ENCODE measurements at regions not wholly inside any gene's neighbourhood (a gene's known extent, or its start where the extent isn't known, plus 50 kb on each side); places are given as distances from the start of the nearest gene placed in this dataset.
"Not testable (repeated sequence)": the region's sequence is repeated elsewhere in the genome, so short reads cannot be mapped to it uniquely, and the experiment has no call there.

DNA sequence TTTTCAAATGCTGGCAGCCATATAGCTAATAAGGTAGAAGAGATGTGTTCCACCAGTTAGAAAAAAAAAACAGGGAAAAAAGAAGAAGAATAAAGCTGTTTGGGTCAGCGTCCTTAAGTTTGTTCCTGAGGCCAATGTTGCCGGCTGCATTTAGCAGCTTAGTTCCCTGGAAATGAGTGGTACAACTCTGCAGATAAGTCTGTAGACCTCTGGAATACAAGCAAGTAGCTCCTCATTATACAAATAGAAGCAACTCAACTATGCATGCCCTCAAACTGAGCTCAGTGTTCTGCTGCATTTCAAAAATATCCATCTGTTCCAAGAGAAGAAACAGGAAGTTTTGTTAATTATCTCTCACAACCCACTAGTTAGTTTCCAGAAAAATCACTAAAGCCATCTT, 181.2 kb upstream of the PKN2 start:
- Mint-ChIP-seq H3K27ac (no peak overlapping the region), H3K36me3 (no peaks in the 10 kb centered on the region), H3K4me3 (no peak overlapping the region), H3K9me3 (peaks cover 0 to 2% (median 0%) of the 10 kb centered on the region in 8 donors), H3K27me3 (peaks cover 3 to 4% of the 10 kb centered on the region in 2 donors), H3K4me1 (no peaks in the 10 kb centered on the region)
- Histone ChIP-seq H3K4me1 (ENCODE audit: insufficient read depth, low read length) (no peaks in the 10 kb centered on the region), H3K27ac (ENCODE audit: low read depth, low read length) (no peak overlapping the region), H3K9me3 (ENCODE audit: control insufficient read depth in 1 of 2, low read length in 2 of 2) (no peaks in the 10 kb centered on the region), H3K27me3 (ENCODE audit: insufficient read depth, low read length) (no peaks in the 10 kb centered on the region), H3K36me3 (ENCODE audit: insufficient read depth, low read length) (no peaks in the 10 kb centered on the region), H3K4me3 (ENCODE audit: low read length in 2 of 2) (no peak overlapping the region)
- no peak for DNase-seq
- ChIA-PET POLR2A (ENCODE audit: partially characterized antibody) (no interaction called here), CTCF (ENCODE audit: partially characterized antibody) (no interaction called here)
- intact Hi-C loops (cut with micrococcal nuclease), result no loop called here

GRCh38 chr1:88503646-88504045, 180.4 kb upstream of the PKN2 start:
- DNase-seq, result no peak

GRCh38 chr1:88504601-88505000, 179.5 kb upstream of the PKN2 start:
- H3K4me1 ChIP-seq (ENCODE audit: insufficient read depth, low read length), result no peaks in the 10 kb centered on the region
- H3K4me3 ChIP-seq (ENCODE audit: low read length in 2 of 2), result no peak overlapping the region
- Mint-ChIP-seq H3K27ac (no peak overlapping the region), H3K27me3 (peaks cover 4% of the 10 kb centered on the region in 2 donors), H3K9me3 (no peaks in the 10 kb centered on the region), H3K4me1 (no peaks in the 10 kb centered on the region), H3K36me3 (no peaks in the 10 kb centered on the region), H3K4me3 (no peak overlapping the region)
- H3K9me3 ChIP-seq (ENCODE audit: control insufficient read depth in 1 of 2, low read length in 2 of 2), result no peaks in the 10 kb centered on the region
- intact Hi-C loops (cut with micrococcal nuclease), result no loop called here
- ChIA-PET POLR2A (ENCODE audit: partially characterized antibody) (interaction anchor here (0.7 kb wide), 1 partner anchor 8 kb away, joined by 3 read pairs; no protein-coding TSS in a partner anchor), CTCF (ENCODE audit: partially characterized antibody) (no interaction called here)
- H3K27me3 ChIP-seq (ENCODE audit: insufficient read depth, low read length), result no peaks in the 10 kb centered on the region
- no peaks in the 10 kb centered on the region for H3K36me3 ChIP-seq (ENCODE audit: insufficient read depth, low read length)
- no peak for DNase-seq
- H3K27ac ChIP-seq (ENCODE audit: low read depth, low read length), result no peak overlapping the region

More at GRCh38 chr1:88503646-88504045, 180.4 kb upstream of the PKN2 start:
- Histone ChIP-seq H3K36me3 (ENCODE audit: insufficient read depth, low read length) (no peaks in the 10 kb centered on the region), H3K4me3 (ENCODE audit: low read length in 2 of 2) (no peak overlapping the region), H3K4me1 (ENCODE audit: insufficient read depth, low read length) (no peaks in the 10 kb centered on the region), H3K9me3 (ENCODE audit: control insufficient read depth in 1 of 2, low read length in 2 of 2) (no peaks in the 10 kb centered on the region), H3K27me3 (ENCODE audit: insufficient read depth, low read length) (no peaks in the 10 kb centered on the region), H3K27ac (ENCODE audit: low read depth, low read length) (no peak overlapping the region)
- Mint-ChIP-seq H3K27me3 (peaks cover 3 to 4% of the 10 kb centered on the region in 2 donors), H3K9me3 (no peaks in the 10 kb centered on the region), H3K4me3 (no peak overlapping the region), H3K36me3 (no peaks in the 10 kb centered on the region), H3K4me1 (no peaks in the 10 kb centered on the region), H3K27ac (no peak overlapping the region)
- POLR2A ChIA-PET (ENCODE audit: partially characterized antibody), result no interaction called here
- intact Hi-C loops (cut with micrococcal nuclease), result no loop called here
- CTCF ChIA-PET (ENCODE audit: partially characterized antibody), result no interaction called here

DNA sequence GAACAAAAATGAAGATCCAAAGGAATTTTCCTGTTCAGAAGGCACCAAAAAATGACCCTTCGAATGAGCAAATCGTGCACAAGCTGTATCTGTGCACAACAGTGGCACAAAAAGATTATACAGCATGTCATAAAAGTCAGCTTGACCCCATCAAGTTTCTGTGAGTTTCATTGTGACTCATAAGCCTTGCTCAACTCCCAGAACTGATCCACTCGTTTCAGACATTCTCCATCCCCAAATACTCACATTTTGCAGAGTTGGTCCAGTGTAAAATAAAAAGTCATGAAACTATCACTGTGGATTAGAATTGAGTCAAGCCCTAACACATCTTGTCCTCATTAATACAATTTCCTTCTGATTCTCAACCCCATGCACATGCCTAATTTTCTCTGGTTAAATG, 174.7 kb upstream of the PKN2 start:
- Mint-ChIP-seq H3K4me3 (no peak overlapping the region), H3K36me3 (no peaks in the 10 kb centered on the region), H3K9me3 (no peaks in the 10 kb centered on the region), H3K4me1 (no peaks in the 10 kb centered on the region), H3K27ac (no peak overlapping the region), H3K27me3 (peaks cover 1 to 6% of the 10 kb centered on the region in 2 donors)
- intact Hi-C loops (cut with micrococcal nuclease), result no loop called here
- Histone ChIP-seq H3K27ac (ENCODE audit: low read depth, low read length) (no peak overlapping the region), H3K27me3 (ENCODE audit: insufficient read depth, low read length) (no peaks in the 10 kb centered on the region), H3K9me3 (ENCODE audit: control insufficient read depth in 1 of 2, low read length in 2 of 2) (no peaks in the 10 kb centered on the region), H3K36me3 (ENCODE audit: insufficient read depth, low read length) (no peaks in the 10 kb centered on the region), H3K4me1 (ENCODE audit: insufficient read depth, low read length) (no peaks in the 10 kb centered on the region), H3K4me3 (ENCODE audit: low read length in 2 of 2) (no peak overlapping the region)
- ChIA-PET CTCF (ENCODE audit: partially characterized antibody) (no interaction called here), POLR2A (ENCODE audit: partially characterized antibody) (no interaction called here)
- DNase-seq, result no peak

GRCh38 chr1:88514544-88515060, 169.5 kb upstream of the PKN2 start:
- Mint-ChIP-seq H3K27me3 (peaks cover 7 to 8% of the 10 kb centered on the region in 2 donors), H3K4me3 (no peak overlapping the region), H3K4me1 (no peaks in the 10 kb centered on the region), H3K9me3 (no peaks in the 10 kb centered on the region), H3K36me3 (no peaks in the 10 kb centered on the region), H3K27ac (no peak overlapping the region)
- Histone ChIP-seq H3K9me3 (ENCODE audit: control insufficient read depth in 1 of 2, low read length in 2 of 2) (no peaks in the 10 kb centered on the region), H3K4me3 (ENCODE audit: low read length in 2 of 2) (no peak overlapping the region), H3K36me3 (ENCODE audit: insufficient read depth, low read length) (no peaks in the 10 kb centered on the region), H3K27ac (ENCODE audit: low read depth, low read length) (no peak overlapping the region), H3K4me1 (ENCODE audit: insufficient read depth, low read length) (no peaks in the 10 kb centered on the region), H3K27me3 (ENCODE audit: insufficient read depth, low read length) (no peaks in the 10 kb centered on the region)
- DNase-seq, result no peak
- ChIA-PET POLR2A (ENCODE audit: partially characterized antibody) (no interaction called here), CTCF (ENCODE audit: partially characterized antibody) (no interaction called here)
- intact Hi-C loops (cut with micrococcal nuclease), result no loop called here

DNA sequence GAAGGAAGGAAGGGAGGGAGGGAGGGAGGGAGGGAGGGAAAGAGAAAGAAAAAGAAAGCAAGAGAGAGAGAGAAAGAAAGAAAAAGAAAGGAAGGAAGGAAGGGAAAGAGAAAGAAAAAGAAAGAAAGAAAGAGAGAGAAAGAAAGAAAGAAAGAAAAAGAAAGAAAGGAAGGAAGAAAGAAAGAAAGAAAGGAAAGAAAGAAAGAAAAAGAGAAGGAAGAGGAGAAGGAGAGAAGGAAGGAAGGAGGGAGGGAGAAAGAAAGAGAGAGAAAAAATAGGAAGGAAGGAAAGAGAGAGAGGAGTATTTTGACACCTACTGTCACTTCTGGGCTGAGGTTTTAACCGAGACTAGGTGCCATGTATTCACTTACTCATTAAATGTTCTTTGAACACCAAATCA, 166.6 kb upstream of the PKN2 start:
- CTCF ChIA-PET (ENCODE audit: partially characterized antibody); H3K27me3 Mint-ChIP-seq; H3K4me3 Mint-ChIP-seq; H3K9me3 Mint-ChIP-seq; H3K4me3 ChIP-seq (ENCODE audit: low read length in 2 of 2); H3K9me3 ChIP-seq (ENCODE audit: control insufficient read depth in 1 of 2, low read length in 2 of 2); H3K4me1 ChIP-seq (ENCODE audit: insufficient read depth, low read length); H3K27ac Mint-ChIP-seq; H3K27me3 ChIP-seq (ENCODE audit: insufficient read depth, low read length); H3K4me1 Mint-ChIP-seq; DNase-seq; POLR2A ChIA-PET (ENCODE audit: partially characterized antibody); H3K36me3 Mint-ChIP-seq; H3K36me3 ChIP-seq (ENCODE audit: insufficient read depth, low read length); H3K27ac ChIP-seq (ENCODE audit: low read depth, low read length); intact Hi-C loops (cut with micrococcal nuclease): not testable (repeated sequence)

- Histone ChIP-seq H3K4me3 (ENCODE audit: low read length in 2 of 2) (no peak overlapping the region), H3K9me3 (ENCODE audit: control insufficient read depth in 1 of 2, low read length in 2 of 2) (no peaks in the 10 kb centered on the region), H3K36me3 (ENCODE audit: insufficient read depth, low read length) (no peaks in the 10 kb centered on the region), H3K27ac (ENCODE audit: low read depth, low read length) (no peak overlapping the region), H3K27me3 (ENCODE audit: insufficient read depth, low read length) (no peaks in the 10 kb centered on the region), H3K4me1 (ENCODE audit: insufficient read depth, low read length) (no peaks in the 10 kb centered on the region)
- ChIA-PET POLR2A (ENCODE audit: partially characterized antibody) (no interaction called here), CTCF (ENCODE audit: partially characterized antibody) (no interaction called here)
- Mint-ChIP-seq H3K9me3 (peaks cover 0 to 7% (median 0%) of the 10 kb centered on the region in 8 donors), H3K4me3 (no peak overlapping the region), H3K36me3 (no peaks in the 10 kb centered on the region), H3K27me3 (peaks cover 6 to 8% of the 10 kb centered on the region in 2 donors), H3K27ac (no peak overlapping the region), H3K4me1 (no peaks in the 10 kb centered on the region)
- intact Hi-C loops (cut with micrococcal nuclease), result no loop called here
- DNase-seq, result no peak
These were observed 164.9 kb upstream of the PKN2 start for GRCh38 chr1:88519156-88519555.

Measured in CD4-positive, alpha-beta memory T cell (primary cell).